ENCODE measurements at regions not wholly inside any gene's neighbourhood (a gene's known extent, or its start where the extent isn't known, plus 50 kb on each side); places are given as distances from the start of the nearest gene placed in this dataset.

- TF ChIP-seq SP1 (IDR thresholded peaks at IDR 0.05) (no peak), FOXA1 (IDR thresholded peaks at IDR 0.05) (no peak), LEF1 (IDR thresholded peaks at IDR 0.05; ENCODE audit: borderline replicate concordance) (no peak), BHLHE40 (IDR thresholded peaks at IDR 0.05; ENCODE audit: borderline replicate concordance) (no peak), PKNOX1 (IDR thresholded peaks at IDR 0.05) (no peak), HDGF (IDR thresholded peaks at IDR 0.05; ENCODE audit: borderline replicate concordance) (no peak), ZNF384 (IDR thresholded peaks at IDR 0.05) (no peak), FOXM1 (IDR thresholded peaks at IDR 0.05; ENCODE audit: borderline replicate concordance) (no peak), FOXK2 (IDR thresholded peaks at IDR 0.05) (no peak), CTBP1 (IDR thresholded peaks at IDR 0.05; ENCODE audit: borderline replicate concordance) (no peak), ARNT (IDR thresholded peaks at IDR 0.05) (no peak), TARDBP (IDR thresholded peaks at IDR 0.05) (no peak), SUZ12 (IDR thresholded peaks at IDR 0.05) (no peak)
- DNase-seq (ENCODE audit: extremely low spot score), result no peak
- ChIA-PET CTCF (no interaction called here), POLR2A (no interaction called here)
These were observed 83.7 kb upstream of the ZNF516 start for GRCh38 chr18:76578571-76579300.

GRCh38 chr18:76573325-76574025, 78.4 kb upstream of the ZNF516 start:
- TF ChIP-seq FOXA1 (IDR thresholded peaks at IDR 0.05), result no peak
- no peak for TF ChIP-seq SUZ12 (IDR thresholded peaks at IDR 0.05)
- TF ChIP-seq L3MBTL2 (conservative IDR thresholded peaks at IDR 0.05), result no peak
- no peak for TF ChIP-seq NFRKB (IDR thresholded peaks at IDR 0.05)
- no peak for TF ChIP-seq LEF1 (IDR thresholded peaks at IDR 0.05; ENCODE audit: borderline replicate concordance)
- no peak for TF ChIP-seq PKNOX1 (IDR thresholded peaks at IDR 0.05)
- TF ChIP-seq ELF4 (IDR thresholded peaks at IDR 0.05), result no peak
- no peak for TF ChIP-seq ARNT (IDR thresholded peaks at IDR 0.05)
- TF ChIP-seq BHLHE40 (IDR thresholded peaks at IDR 0.05; ENCODE audit: borderline replicate concordance), result no peak
- TF ChIP-seq FOXK2 (IDR thresholded peaks at IDR 0.05), result no peak
- TF ChIP-seq HDGF (IDR thresholded peaks at IDR 0.05; ENCODE audit: borderline replicate concordance), result no peak
- no peak for TF ChIP-seq TARDBP (IDR thresholded peaks at IDR 0.05)
- TF ChIP-seq SP1 (IDR thresholded peaks at IDR 0.05), result no peak
- no peak for TF ChIP-seq CTBP1 (IDR thresholded peaks at IDR 0.05; ENCODE audit: borderline replicate concordance)
- no peak for TF ChIP-seq ZNF384 (IDR thresholded peaks at IDR 0.05)
- TF ChIP-seq FOXM1 (IDR thresholded peaks at IDR 0.05; ENCODE audit: borderline replicate concordance), result no peak
- CTCF ChIA-PET, result no interaction called here
- POLR2A ChIA-PET, result no interaction called here
- DNase-seq (ENCODE audit: extremely low spot score), result no peak

- ChIA-PET POLR2A (no interaction called here), CTCF (no interaction called here)
- DNase-seq (ENCODE audit: extremely low spot score), result no peak
- TF ChIP-seq L3MBTL2 (conservative IDR thresholded peaks at IDR 0.05) (no peak), FOXK2 (IDR thresholded peaks at IDR 0.05) (no peak), TARDBP (IDR thresholded peaks at IDR 0.05) (no peak), PKNOX1 (IDR thresholded peaks at IDR 0.05) (no peak), LEF1 (IDR thresholded peaks at IDR 0.05; ENCODE audit: borderline replicate concordance) (no peak), BHLHE40 (IDR thresholded peaks at IDR 0.05; ENCODE audit: borderline replicate concordance) (no peak), HDGF (IDR thresholded peaks at IDR 0.05; ENCODE audit: borderline replicate concordance) (no peak), CTBP1 (IDR thresholded peaks at IDR 0.05; ENCODE audit: borderline replicate concordance) (no peak), SUZ12 (IDR thresholded peaks at IDR 0.05) (no peak), FOXM1 (IDR thresholded peaks at IDR 0.05; ENCODE audit: borderline replicate concordance) (no peak), SP1 (IDR thresholded peaks at IDR 0.05) (no peak), ARNT (IDR thresholded peaks at IDR 0.05) (no peak), ELF4 (IDR thresholded peaks at IDR 0.05) (no peak)
These were observed 77.6 kb upstream of the ZNF516 start for GRCh38 chr18:76572518-76573247.

- no peak for TF ChIP-seq SUZ12 (IDR thresholded peaks at IDR 0.05)
- no peak for TF ChIP-seq SP1 (IDR thresholded peaks at IDR 0.05)
- TF ChIP-seq ARNT (IDR thresholded peaks at IDR 0.05), result no peak
- no peak for TF ChIP-seq L3MBTL2 (conservative IDR thresholded peaks at IDR 0.05)
- TF ChIP-seq HDGF (IDR thresholded peaks at IDR 0.05; ENCODE audit: borderline replicate concordance), result no peak
- TF ChIP-seq ELF4 (IDR thresholded peaks at IDR 0.05), result no peak
- TF ChIP-seq ZNF384 (IDR thresholded peaks at IDR 0.05), result no peak
- ChIA-PET CTCF (no interaction called here), POLR2A (no interaction called here)
- DNase-seq (ENCODE audit: extremely low spot score), result no peak
These were observed 76.6 kb upstream of the ZNF516 start for GRCh38 chr18:76571689-76572088.

GRCh38 chr18:76570856-76571255, 75.8 kb upstream of the ZNF516 start:
- no peak for TF ChIP-seq ZNF384 (IDR thresholded peaks at IDR 0.05)
- no peak for TF ChIP-seq CTBP1 (IDR thresholded peaks at IDR 0.05; ENCODE audit: borderline replicate concordance)
- no peak for TF ChIP-seq NFRKB (IDR thresholded peaks at IDR 0.05)
- TF ChIP-seq FOXM1 (IDR thresholded peaks at IDR 0.05; ENCODE audit: borderline replicate concordance), result no peak
- no peak for TF ChIP-seq BHLHE40 (IDR thresholded peaks at IDR 0.05; ENCODE audit: borderline replicate concordance)
- CTCF ChIA-PET, result interaction anchor here (0.5 kb wide), 1 partner anchor 81 kb away, joined by 3 read pairs; no protein-coding TSS in a partner anchor
- POLR2A ChIA-PET, result interaction anchor here (1.4 kb wide), 1 partner anchor 82 kb away, joined by 3 read pairs; no protein-coding TSS in a partner anchor
- no peak for DNase-seq (ENCODE audit: extremely low spot score)
